GM23338 (cell line): ENCODE measurements at regions not wholly inside any gene's neighbourhood (a gene's known extent, or its start where the extent isn't known, plus 50 kb on each side); places are given as distances from the start of the nearest gene placed in this dataset.

Source experiments
- NANOG ChIP-seq: IDR thresholded peaks from 2 replicates; pipeline ENCODE4 v1.6.1; 2016; ENCODE audit warnings: antibody characterized with exemption, borderline replicate concordance
- TF ChIP-seq, protein P1 (sequence below): fragments of 250-450 bp; sonication (Bioruptor Pico); IDR thresholded peaks from 2 replicates; pipeline ENCODE4 v1.5.0; 2020; ENCODE audit warnings: mild to moderate bottlenecking, moderate library complexity
- TF ChIP-seq, protein P2 (sequence below), 2 experiments: fragments of 200-600 bp in 1 of 2; sonication (generic) in 1 of 2; conservative IDR thresholded peaks; 2 replicates each; pipeline versions ENCODE4 v1.5.1 to v1.6.1; 2016 to 2017; ENCODE audit warnings: antibody characterized with exemption in 2 of 2, low read depth in 2 of 2, mild to moderate bottlenecking in 2 of 2, moderate library complexity in 1 of 2
- TF ChIP-seq, protein P3 (sequence below): IDR thresholded peaks from one replicate; pipeline ENCODE4 v1.6.1; 2018; ENCODE audit warnings: antibody characterized with exemption; ENCODE audit not compliant: unreplicated experiment

DNA sequence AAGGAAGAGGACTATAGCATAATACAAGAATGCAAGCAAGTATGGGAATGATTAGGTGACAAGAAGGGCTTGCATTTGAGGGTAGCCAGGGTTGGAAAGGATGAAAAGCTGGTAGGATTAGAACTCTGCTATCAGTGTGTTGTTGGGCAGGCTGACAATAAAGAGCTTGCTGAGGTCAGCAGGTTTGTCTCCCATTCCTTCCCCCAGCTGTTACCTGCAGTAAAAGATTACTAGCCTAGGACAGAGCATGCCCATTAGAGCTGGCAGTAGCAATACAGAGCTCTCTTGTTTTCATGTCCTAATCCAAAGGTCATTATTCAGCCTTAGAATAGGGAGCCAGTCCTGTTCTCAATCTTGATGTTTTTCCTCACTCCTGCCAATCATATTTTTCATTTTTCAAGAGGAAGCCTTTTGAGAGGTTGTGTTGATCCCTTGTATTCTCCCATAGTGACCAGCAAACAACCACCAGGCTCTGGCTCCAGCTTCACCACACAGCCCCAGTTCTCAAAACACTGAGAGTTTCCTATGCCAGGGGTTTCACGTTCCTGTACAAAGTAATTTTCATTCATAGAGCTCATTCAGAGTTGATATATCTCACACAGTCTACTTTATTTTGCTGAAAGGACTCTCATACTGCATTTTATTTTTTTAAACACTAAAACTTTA lies 71.7 kb downstream of the OR2K2 start (continued):
- TF ChIP-seq, protein P1, sequence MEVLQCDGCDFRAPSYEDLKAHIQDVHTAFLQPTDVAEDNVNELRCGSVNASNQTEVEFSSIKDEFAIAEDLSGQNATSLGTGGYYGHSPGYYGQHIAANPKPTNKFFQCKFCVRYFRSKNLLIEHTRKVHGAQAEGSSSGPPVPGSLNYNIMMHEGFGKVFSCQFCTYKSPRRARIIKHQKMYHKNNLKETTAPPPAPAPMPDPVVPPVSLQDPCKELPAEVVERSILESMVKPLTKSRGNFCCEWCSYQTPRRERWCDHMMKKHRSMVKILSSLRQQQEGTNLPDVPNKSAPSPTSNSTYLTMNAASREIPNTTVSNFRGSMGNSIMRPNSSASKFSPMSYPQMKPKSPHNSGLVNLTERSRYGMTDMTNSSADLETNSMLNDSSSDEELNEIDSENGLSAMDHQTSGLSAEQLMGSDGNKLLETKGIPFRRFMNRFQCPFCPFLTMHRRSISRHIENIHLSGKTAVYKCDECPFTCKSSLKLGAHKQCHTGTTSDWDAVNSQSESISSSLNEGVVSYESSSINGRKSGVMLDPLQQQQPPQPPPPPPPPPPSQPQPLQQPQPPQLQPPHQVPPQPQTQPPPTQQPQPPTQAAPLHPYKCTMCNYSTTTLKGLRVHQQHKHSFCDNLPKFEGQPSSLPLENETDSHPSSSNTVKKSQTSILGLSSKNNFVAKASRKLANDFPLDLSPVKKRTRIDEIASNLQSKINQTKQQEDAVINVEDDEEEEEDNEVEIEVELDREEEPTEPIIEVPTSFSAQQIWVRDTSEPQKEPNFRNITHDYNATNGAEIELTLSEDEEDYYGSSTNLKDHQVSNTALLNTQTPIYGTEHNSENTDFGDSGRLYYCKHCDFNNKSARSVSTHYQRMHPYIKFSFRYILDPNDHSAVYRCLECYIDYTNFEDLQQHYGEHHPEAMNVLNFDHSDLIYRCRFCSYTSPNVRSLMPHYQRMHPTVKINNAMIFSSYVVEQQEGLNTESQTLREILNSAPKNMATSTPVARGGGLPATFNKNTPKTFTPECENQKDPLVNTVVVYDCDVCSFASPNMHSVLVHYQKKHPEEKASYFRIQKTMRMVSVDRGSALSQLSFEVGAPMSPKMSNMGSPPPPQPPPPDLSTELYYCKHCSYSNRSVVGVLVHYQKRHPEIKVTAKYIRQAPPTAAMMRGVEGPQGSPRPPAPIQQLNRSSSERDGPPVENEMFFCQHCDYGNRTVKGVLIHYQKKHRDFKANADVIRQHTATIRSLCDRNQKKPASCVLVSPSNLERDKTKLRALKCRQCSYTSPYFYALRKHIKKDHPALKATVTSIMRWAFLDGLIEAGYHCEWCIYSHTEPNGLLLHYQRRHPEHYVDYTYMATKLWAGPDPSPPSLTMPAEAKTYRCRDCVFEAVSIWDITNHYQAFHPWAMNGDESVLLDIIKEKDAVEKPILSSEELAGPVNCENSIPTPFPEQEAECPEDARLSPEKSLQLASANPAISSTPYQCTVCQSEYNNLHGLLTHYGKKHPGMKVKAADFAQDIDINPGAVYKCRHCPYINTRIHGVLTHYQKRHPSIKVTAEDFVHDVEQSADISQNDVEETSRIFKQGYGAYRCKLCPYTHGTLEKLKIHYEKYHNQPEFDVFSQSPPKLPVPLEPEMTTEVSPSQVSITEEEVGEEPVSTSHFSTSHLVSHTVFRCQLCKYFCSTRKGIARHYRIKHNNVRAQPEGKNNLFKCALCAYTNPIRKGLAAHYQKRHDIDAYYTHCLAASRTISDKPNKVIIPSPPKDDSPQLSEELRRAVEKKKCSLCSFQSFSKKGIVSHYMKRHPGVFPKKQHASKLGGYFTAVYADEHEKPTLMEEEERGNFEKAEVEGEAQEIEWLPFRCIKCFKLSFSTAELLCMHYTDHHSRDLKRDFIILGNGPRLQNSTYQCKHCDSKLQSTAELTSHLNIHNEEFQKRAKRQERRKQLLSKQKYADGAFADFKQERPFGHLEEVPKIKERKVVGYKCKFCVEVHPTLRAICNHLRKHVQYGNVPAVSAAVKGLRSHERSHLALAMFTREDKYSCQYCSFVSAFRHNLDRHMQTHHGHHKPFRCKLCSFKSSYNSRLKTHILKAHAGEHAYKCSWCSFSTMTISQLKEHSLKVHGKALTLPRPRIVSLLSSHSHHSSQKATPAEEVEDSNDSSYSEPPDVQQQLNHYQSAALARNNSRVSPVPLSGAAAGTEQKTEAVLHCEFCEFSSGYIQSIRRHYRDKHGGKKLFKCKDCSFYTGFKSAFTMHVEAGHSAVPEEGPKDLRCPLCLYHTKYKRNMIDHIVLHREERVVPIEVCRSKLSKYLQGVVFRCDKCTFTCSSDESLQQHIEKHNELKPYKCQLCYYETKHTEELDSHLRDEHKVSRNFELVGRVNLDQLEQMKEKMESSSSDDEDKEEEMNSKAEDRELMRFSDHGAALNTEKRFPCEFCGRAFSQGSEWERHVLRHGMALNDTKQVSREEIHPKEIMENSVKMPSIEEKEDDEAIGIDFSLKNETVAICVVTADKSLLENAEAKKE (CRISPR knock-in tag), result no peak
- TF ChIP-seq, protein P2, sequence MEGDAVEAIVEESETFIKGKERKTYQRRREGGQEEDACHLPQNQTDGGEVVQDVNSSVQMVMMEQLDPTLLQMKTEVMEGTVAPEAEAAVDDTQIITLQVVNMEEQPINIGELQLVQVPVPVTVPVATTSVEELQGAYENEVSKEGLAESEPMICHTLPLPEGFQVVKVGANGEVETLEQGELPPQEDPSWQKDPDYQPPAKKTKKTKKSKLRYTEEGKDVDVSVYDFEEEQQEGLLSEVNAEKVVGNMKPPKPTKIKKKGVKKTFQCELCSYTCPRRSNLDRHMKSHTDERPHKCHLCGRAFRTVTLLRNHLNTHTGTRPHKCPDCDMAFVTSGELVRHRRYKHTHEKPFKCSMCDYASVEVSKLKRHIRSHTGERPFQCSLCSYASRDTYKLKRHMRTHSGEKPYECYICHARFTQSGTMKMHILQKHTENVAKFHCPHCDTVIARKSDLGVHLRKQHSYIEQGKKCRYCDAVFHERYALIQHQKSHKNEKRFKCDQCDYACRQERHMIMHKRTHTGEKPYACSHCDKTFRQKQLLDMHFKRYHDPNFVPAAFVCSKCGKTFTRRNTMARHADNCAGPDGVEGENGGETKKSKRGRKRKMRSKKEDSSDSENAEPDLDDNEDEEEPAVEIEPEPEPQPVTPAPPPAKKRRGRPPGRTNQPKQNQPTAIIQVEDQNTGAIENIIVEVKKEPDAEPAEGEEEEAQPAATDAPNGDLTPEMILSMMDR (conservative IDR thresholded peaks at IDR 0.05; ENCODE audit: low read depth in 2 of 2), result no peak
- TF ChIP-seq, protein P3, sequence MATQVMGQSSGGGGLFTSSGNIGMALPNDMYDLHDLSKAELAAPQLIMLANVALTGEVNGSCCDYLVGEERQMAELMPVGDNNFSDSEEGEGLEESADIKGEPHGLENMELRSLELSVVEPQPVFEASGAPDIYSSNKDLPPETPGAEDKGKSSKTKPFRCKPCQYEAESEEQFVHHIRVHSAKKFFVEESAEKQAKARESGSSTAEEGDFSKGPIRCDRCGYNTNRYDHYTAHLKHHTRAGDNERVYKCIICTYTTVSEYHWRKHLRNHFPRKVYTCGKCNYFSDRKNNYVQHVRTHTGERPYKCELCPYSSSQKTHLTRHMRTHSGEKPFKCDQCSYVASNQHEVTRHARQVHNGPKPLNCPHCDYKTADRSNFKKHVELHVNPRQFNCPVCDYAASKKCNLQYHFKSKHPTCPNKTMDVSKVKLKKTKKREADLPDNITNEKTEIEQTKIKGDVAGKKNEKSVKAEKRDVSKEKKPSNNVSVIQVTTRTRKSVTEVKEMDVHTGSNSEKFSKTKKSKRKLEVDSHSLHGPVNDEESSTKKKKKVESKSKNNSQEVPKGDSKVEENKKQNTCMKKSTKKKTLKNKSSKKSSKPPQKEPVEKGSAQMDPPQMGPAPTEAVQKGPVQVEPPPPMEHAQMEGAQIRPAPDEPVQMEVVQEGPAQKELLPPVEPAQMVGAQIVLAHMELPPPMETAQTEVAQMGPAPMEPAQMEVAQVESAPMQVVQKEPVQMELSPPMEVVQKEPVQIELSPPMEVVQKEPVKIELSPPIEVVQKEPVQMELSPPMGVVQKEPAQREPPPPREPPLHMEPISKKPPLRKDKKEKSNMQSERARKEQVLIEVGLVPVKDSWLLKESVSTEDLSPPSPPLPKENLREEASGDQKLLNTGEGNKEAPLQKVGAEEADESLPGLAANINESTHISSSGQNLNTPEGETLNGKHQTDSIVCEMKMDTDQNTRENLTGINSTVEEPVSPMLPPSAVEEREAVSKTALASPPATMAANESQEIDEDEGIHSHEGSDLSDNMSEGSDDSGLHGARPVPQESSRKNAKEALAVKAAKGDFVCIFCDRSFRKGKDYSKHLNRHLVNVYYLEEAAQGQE, result no peak
- no peak for TF ChIP-seq NANOG
